Ovary (tissue), 3 donors: ENCODE measurements at regions not wholly inside any gene's neighbourhood (a gene's known extent, or its start where the extent isn't known, plus 50 kb on each side); places are given as distances from the start of the nearest gene placed in this dataset.

Source experiments
- CTCF ChIP-seq, 3 donors: fragments of 450-650 bp in 2 of 3; fragments of 200-600 bp in 1 of 3; IDR thresholded peaks; one replicate each; pipeline versions ENCODE4 v1.5.1 to v1.8.0; 2016 to 2022; ENCODE audit warnings: antibody characterized with exemption in 3 of 3, mild to moderate bottlenecking in 1 of 3
- EP300 ChIP-seq: sonication (generic); formaldehyde crosslinking; IDR thresholded peaks from one replicate; pipeline ENCODE4 v1.6.1; 2017; ENCODE audit warnings: antibody characterized with exemption
- POLR2A ChIP-seq: fragments of 450-650 bp; IDR thresholded peaks from one replicate; pipeline ENCODE4 v1.6.1; 2017; ENCODE audit warnings: antibody characterized with exemption, mild to moderate bottlenecking, moderate library complexity
- donor health status: DM: no; HTN: no; CAD: no.

GRCh38 chr7:110507832-110508231 lies 583.1 kb upstream of the LRRN3 start:
- TF ChIP-seq CTCF (IDR thresholded peaks at IDR 0.05) (no peak), POLR2A (no peak), EP300 (no peak)
